OCI-LY7 (cell line): ENCODE measurements at regions not wholly inside any gene's neighbourhood (a gene's known extent, or its start where the extent isn't known, plus 50 kb on each side); places are given as distances from the start of the nearest gene placed in this dataset.

Experiments
- CTCF ChIP-seq: fragments of 200-600 bp; sonication (generic); conservative IDR thresholded peaks from 2 replicates; pipeline ENCODE4 v1.5.1; 2014; ENCODE audit warnings: mild to moderate bottlenecking, antibody characterized with exemption, low read length, moderate library complexity, mixed read lengths
- EZH2phosphoT487 ChIP-seq: fragments of 200-600 bp; sonication (generic); IDR thresholded peaks from 2 replicates; pipeline ENCODE4 v1.6.1; 2018; ENCODE audit warnings: low read depth, borderline replicate concordance, mild to moderate bottlenecking, mixed run types, antibody characterized with exemption, low read length, moderate library complexity, mixed read lengths

- TF ChIP-seq CTCF (no peak), EZH2phosphoT487 (no peak)
Observed at GRCh38 chr13:111865046-111865445, 201.9 kb upstream of the SOX1 start.
